SH-SY5Y (cell line): ENCODE measurements at regions not wholly inside any gene's neighbourhood (a gene's known extent, or its start where the extent isn't known, plus 50 kb on each side); places are given as distances from the start of the nearest gene placed in this dataset.

Source experiments
- GATA2 ChIP-seq: IDR thresholded peaks from 2 replicates; pipeline ENCODE4 v1.6.1; 2011; ENCODE audit warnings: mild to moderate bottlenecking, low read depth, low read length
- GATA3 ChIP-seq: IDR thresholded peaks from 2 replicates; pipeline ENCODE4 v1.6.1; 2011; ENCODE audit warnings: low read depth, mild to moderate bottlenecking, low read length, moderate library complexity

DNA sequence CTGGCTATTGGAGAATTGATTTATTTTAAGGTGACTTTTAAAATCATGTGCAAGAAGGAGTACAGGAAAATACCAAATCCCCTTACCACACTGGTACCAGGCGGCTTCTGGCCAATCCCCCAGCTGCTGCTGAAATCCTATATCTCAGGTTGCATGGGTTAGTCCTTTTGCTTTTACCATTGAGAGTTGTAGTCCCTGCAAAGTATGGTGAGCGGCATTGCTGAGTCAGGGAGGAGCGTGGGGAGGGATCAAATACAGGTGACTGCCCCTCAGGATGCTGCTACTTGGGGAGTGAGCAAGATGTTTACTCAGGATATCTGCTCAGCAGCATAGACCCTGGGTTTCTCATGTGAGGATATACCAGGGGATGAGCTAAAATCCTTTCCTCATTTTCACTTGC lies 131.9 kb upstream of the STAC start:
- TF ChIP-seq GATA2 (no peak), GATA3 (no peak)
